ENCODE measurements at regions not wholly inside any gene's neighbourhood (a gene's known extent, or its start where the extent isn't known, plus 50 kb on each side); places are given as distances from the start of the nearest gene placed in this dataset.

- no peak for TF ChIP-seq POLR2A (IDR thresholded peaks at IDR 0.05; ENCODE audit: low read depth, low read length)
- no peak for TF ChIP-seq POLR2AphosphoS5 (IDR thresholded peaks at IDR 0.05; ENCODE audit: insufficient read depth, low read depth, low read length)
- TF ChIP-seq CTCF (IDR thresholded peaks at IDR 0.05; ENCODE audit: extremely low read depth in 1 of 2, insufficient read depth in 1 of 2, low read depth in 1 of 2, low read length in 2 of 2), result no peak
Measured at GRCh38 chr4:66034671-66035070, 364.4 kb upstream of the EPHA5 start.

All from endothelial cell of umbilical vein (primary cell).